ENCODE measurements at regions not wholly inside any gene's neighbourhood (a gene's known extent, or its start where the extent isn't known, plus 50 kb on each side); places are given as distances from the start of the nearest gene placed in this dataset.

DNA sequence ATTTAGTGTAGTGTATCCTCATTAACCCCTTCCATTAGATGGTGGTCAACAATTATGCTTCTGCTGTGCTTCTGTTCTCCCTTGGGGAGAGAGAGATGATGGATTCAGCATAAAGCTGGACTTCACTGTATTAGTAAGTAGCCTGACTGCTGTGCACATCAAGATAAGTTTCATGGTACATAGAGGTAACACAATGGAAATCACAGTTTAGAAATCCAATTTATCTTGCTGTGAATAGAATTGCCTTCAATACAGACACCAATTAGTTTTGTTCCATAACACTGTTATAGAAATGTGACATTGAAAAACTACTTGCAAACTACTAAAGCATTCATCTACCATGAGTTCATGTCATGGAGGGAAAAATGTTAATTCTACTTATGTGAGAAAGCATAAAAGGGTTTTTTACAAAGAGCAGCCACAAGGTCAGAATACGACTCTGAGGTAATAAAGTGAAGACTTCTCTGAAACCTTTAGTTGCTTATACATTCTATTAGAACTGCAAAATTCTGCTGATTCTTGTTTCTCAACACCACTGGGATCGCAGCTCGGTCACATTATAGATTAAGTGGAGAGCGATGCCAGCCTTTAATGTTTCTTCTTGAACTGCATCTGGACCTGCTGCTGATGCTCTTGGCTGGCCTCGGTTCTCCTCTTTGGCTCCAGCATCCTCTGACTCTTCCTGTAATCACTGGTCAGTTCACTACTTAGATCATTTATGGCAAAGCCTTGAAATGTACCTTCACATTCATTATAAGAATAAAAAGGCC is 190.8 kb downstream of the ATP23 start:
- TF ChIP-seq, protein P1, sequence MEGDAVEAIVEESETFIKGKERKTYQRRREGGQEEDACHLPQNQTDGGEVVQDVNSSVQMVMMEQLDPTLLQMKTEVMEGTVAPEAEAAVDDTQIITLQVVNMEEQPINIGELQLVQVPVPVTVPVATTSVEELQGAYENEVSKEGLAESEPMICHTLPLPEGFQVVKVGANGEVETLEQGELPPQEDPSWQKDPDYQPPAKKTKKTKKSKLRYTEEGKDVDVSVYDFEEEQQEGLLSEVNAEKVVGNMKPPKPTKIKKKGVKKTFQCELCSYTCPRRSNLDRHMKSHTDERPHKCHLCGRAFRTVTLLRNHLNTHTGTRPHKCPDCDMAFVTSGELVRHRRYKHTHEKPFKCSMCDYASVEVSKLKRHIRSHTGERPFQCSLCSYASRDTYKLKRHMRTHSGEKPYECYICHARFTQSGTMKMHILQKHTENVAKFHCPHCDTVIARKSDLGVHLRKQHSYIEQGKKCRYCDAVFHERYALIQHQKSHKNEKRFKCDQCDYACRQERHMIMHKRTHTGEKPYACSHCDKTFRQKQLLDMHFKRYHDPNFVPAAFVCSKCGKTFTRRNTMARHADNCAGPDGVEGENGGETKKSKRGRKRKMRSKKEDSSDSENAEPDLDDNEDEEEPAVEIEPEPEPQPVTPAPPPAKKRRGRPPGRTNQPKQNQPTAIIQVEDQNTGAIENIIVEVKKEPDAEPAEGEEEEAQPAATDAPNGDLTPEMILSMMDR (IDR thresholded peaks at IDR 0.05; ENCODE audit: low read depth, low read length): no peak
- no peak for TF ChIP-seq EZH2phosphoT487 (IDR thresholded peaks at IDR 0.05; ENCODE audit: low read depth)
